ENCODE measurements at regions not wholly inside any gene's neighbourhood (a gene's known extent, or its start where the extent isn't known, plus 50 kb on each side); places are given as distances from the start of the nearest gene placed in this dataset.

DNA sequence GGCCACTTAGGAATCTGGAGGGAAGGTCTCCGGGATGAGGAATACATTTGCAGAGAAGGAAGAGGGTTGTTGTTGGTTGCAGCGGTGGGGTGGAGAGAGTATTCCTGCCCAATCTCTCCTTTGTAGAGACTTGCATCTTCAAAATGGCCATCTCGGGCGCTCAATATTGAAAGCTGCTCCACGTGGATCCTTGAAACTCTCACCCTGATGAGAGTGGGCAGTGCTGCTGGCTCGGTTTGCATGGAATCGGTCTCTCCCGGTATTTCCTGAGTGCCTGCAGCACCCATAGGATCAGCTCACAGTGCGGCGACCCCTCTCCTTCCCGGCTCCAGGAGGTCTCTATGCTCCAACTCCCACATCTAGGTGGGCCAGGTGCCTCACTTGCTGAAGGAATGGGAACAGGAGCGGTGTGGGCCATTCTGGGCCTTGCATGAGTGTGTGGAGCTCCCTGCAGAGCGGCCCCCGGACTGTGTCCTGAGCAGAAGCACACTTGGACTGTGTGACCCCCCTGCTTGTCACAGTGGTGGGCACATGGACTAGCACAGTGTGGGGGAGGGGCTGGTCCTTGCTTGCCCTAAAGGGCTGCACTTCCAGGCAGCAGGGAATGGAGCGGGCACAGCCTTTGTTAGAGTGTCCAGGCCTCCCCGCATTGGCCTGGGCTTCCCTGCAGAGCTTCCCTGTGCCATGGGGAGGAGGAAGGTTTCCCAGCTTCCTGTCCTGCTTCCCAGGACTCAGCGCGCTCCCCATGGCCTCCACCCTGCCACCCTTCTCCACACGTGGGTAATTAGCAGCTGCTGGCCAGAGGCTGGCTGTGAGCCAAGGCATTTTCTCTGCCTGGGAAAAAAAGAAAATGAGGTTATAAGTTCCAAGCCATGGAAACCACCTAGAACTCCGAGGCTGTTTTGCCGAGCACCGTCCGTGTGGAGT lies 139.3 kb downstream of the IRF8 start:
- H3K4me1 ChIP-seq = peaks cover 0 to 9% (median under 1%) of the 10 kb centered on the region in 4 donors
- TF ChIP-seq POLR2A (IDR thresholded peaks at IDR 0.05) = no peak
- TF ChIP-seq, protein P1, sequence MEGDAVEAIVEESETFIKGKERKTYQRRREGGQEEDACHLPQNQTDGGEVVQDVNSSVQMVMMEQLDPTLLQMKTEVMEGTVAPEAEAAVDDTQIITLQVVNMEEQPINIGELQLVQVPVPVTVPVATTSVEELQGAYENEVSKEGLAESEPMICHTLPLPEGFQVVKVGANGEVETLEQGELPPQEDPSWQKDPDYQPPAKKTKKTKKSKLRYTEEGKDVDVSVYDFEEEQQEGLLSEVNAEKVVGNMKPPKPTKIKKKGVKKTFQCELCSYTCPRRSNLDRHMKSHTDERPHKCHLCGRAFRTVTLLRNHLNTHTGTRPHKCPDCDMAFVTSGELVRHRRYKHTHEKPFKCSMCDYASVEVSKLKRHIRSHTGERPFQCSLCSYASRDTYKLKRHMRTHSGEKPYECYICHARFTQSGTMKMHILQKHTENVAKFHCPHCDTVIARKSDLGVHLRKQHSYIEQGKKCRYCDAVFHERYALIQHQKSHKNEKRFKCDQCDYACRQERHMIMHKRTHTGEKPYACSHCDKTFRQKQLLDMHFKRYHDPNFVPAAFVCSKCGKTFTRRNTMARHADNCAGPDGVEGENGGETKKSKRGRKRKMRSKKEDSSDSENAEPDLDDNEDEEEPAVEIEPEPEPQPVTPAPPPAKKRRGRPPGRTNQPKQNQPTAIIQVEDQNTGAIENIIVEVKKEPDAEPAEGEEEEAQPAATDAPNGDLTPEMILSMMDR (IDR thresholded peaks at IDR 0.05) = no peak
- TF ChIP-seq POLR2AphosphoS5 (IDR thresholded peaks at IDR 0.05) = no peak
- TF ChIP-seq EP300 (IDR thresholded peaks at IDR 0.05) = no peak
- no peaks in the 10 kb centered on the region for H3K36me3 ChIP-seq
- DNase-seq = peak; percentile 56
- no peaks in the 10 kb centered on the region for H3K9me3 ChIP-seq
- H3K4me3 ChIP-seq = no peak overlapping the region
- H3K27ac ChIP-seq = no peak overlapping the region
- WGBS, 2 donors = 63 to 78% methylated on average over 23 of the region's 23 CpGs
- no peaks in the 10 kb centered on the region for H3K27me3 ChIP-seq
- intact Hi-C loops (cut with DNase I) = no loop called here

DNA sequence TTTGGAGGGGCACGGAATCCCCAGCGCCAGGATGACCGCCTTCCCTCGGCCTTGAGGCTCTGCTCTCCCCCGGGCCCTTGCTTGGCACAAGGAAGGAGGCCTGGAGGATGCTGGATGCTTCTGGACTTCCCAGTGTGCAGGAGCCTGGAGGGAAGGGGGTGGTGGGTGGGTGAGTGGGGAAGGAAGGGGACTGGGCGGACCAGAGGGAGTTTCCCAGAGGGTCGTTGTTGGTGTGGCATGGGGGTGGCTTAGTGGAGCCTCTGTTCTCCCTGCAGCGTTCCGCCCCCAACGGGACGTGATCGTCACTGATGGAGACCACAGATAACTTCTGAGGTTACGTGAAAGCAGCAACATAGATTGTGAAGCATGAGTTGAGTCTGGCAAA lies 140.0 kb downstream of the IRF8 start:
- TF ChIP-seq POLR2AphosphoS5 (IDR thresholded peaks at IDR 0.05) = no peak
- H3K27ac ChIP-seq = no peak overlapping the region
- peaks cover 0 to 7% (median 0%) of the 10 kb centered on the region in 4 donors for H3K4me1 ChIP-seq
- peaks cover 0 to under 1% (median 0%) of the 10 kb centered on the region in 3 donors for H3K27me3 ChIP-seq
- H3K4me3 ChIP-seq = no peak overlapping the region
- 35 to 45% methylated on average over 13 of the region's 13 CpGs for WGBS, 2 donors
- DNase-seq = peak; percentile 48
- H3K36me3 ChIP-seq = no peaks in the 10 kb centered on the region
- intact Hi-C loops (cut with DNase I) = no loop called here
- H3K9me3 ChIP-seq = no peaks in the 10 kb centered on the region

DNA sequence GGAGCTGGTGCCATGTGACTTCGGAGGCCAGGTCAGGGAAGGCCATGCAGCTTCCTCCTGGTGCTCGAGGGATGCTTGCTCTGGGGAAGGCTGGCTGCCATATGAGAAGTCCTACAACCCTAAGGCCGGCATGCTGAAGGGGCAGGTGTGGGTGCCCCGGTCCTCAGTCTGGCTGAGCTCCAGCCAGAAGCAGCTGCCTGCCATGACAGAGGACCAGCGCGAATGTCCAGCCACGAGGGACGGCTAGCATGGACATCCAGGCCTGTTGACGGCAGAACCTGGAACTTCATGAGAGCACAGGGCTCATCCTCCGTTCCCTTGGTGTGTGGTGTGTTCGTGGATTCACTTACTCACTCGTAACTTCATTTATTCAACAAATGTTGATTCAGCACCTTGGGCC lies 140.6 kb downstream of the IRF8 start:
- WGBS, 2 donors = 79 to 82% methylated on average over 12 of the region's 12 CpGs

DNA sequence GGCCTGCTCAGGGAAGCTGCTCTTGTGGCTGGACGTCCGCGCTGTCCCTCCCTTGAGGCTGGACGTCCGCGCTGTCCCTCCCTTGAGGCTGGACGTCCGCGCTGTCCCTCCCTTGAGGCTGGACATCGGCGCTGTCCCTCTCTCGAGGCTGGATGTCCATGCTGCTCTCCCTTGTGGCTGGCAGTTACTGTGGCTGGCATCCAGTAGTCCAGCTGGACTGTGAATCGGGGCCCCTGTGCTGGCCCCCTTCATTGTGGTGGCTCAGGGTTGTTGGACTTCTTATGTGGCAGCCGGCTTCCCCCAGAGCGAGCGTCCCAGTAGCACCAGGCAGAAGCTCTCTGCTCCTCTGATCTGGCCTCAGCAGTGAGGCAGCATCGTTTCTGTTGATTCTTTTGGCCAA lies 141.5 kb downstream of the IRF8 start:
- no peak overlapping the region for H3K27ac ChIP-seq
- no peaks in the 10 kb centered on the region for H3K36me3 ChIP-seq
- intact Hi-C loops (cut with DNase I) = no loop called here
- peaks cover 0 to 4% (median 0%) of the 10 kb centered on the region in 3 donors for H3K27me3 ChIP-seq
- no peak for DNase-seq
- TF ChIP-seq POLR2AphosphoS5 (IDR thresholded peaks at IDR 0.05) (no peak), POLR2A (IDR thresholded peaks at IDR 0.05) (no peak), EP300 (IDR thresholded peaks at IDR 0.05) (no peak)
- TF ChIP-seq, protein P1 (IDR thresholded peaks at IDR 0.05) = no peak
- WGBS, 2 donors = 85 to 88% methylated on average over 17 of the region's 17 CpGs
- H3K9me3 ChIP-seq = no peaks in the 10 kb centered on the region
- H3K4me3 ChIP-seq = no peak overlapping the region
- peaks cover 0 to 7% (median 0%) of the 10 kb centered on the region in 4 donors for H3K4me1 ChIP-seq

More for the DNA sequence above, 140.6 kb downstream of the IRF8 start:
- Histone ChIP-seq H3K27ac (no peak overlapping the region), H3K4me1 (peaks cover 0 to 7% (median 0%) of the 10 kb centered on the region in 4 donors), H3K9me3 (no peaks in the 10 kb centered on the region), H3K27me3 (peaks cover 0 to 4% (median 0%) of the 10 kb centered on the region in 3 donors), H3K4me3 (no peak overlapping the region), H3K36me3 (no peaks in the 10 kb centered on the region)
- intact Hi-C loops (cut with DNase I) = no loop called here
- no peak for TF ChIP-seq POLR2A (IDR thresholded peaks at IDR 0.05)
- peak; percentile 37 for DNase-seq

DNA sequence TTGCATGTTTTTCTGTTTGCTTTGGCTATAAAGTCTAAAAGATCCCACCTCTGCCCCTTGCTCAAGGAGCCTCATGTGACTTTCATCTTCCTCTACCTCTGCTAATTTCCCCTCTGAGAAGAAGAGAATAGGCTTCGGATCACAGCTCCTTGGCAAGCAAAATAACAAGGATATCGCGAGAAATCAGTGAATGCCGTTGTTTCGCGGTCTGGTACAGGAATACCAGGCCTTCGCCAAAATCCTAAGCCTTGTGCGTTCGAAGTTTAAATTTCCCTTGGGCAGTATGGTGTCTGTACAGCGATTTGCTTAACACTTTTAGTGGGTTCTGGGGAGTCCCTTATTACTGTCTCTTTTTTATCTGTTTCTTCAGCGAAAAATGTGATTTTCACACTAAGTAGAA lies 142.3 kb downstream of the IRF8 start:
- H3K4me3 ChIP-seq = no peak overlapping the region

More for the DNA sequence above, 142.3 kb downstream of the IRF8 start:
- Histone ChIP-seq H3K27ac (no peak overlapping the region), H3K9me3 (no peaks in the 10 kb centered on the region), H3K27me3 (peaks cover 0 to 4% (median 0%) of the 10 kb centered on the region in 3 donors), H3K36me3 (no peaks in the 10 kb centered on the region), H3K4me1 (peaks cover 0 to 7% (median 0%) of the 10 kb centered on the region in 4 donors)
- TF ChIP-seq POLR2AphosphoS5 (IDR thresholded peaks at IDR 0.05) = no peak
- TF ChIP-seq EP300 (IDR thresholded peaks at IDR 0.05) = no peak
- TF ChIP-seq, protein P1 (IDR thresholded peaks at IDR 0.05) = no peak
- 87 to 94% methylated on average over 11 of the region's 11 CpGs for WGBS, 2 donors
- intact Hi-C loops (cut with DNase I) = no loop called here
- no peak for DNase-seq

Measured in sigmoid colon (tissue), 6 donors.